ENCODE measurements at regions not wholly inside any gene's neighbourhood (a gene's known extent, or its start where the extent isn't known, plus 50 kb on each side); places are given as distances from the start of the nearest gene placed in this dataset.

DNA sequence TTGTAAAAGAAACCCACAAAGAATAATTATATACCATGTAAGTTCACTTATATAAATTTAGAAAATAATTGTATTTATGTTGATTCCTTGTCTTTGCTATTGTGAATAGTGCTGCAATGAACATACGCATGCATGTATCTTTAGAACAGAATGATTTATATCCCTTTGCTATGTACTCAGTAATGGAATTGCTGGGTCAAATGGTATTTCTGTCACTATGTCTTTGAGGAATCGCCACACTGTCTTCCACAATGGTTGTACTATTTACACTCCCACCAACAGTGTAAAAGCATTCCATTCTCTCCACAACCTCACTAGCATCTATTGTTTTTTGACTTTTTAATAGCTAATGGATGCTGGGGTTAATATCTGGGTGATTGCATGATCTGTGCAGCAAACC, 149.4 kb upstream of the CNTN3 start:
- 42 to 58% methylated on average over 2 of the region's 2 CpGs for WGBS, 2 donors
- H3K4me1 ChIP-seq (ENCODE audit: control insufficient read depth in 1 of 2, insufficient read depth in 2 of 2, low read length in 2 of 2) = no peaks in the 10 kb centered on the region
- ATAC-seq (ENCODE audit: low FRiP score) (no peak), DNase-seq (no peak)
- H3K27ac ChIP-seq (ENCODE audit: low read depth in 1 of 2, low read length in 2 of 2) = no peak overlapping the region
- H3K4me3 ChIP-seq (ENCODE audit: low read length in 2 of 2) = no peak overlapping the region
- H3K36me3 ChIP-seq (ENCODE audit: control insufficient read depth in 1 of 2, insufficient read depth in 2 of 2, low read length in 1 of 2) = no peaks in the 10 kb centered on the region
- intact Hi-C loops (cut with DNase I) = no loop called here
- H3K27me3 ChIP-seq (ENCODE audit: control insufficient read depth in 1 of 2, insufficient read depth in 2 of 2, low read length in 1 of 2) = no peaks in the 10 kb centered on the region
- H3K9me3 ChIP-seq (ENCODE audit: control insufficient read depth, low read length) = no peaks in the 10 kb centered on the region

DNA sequence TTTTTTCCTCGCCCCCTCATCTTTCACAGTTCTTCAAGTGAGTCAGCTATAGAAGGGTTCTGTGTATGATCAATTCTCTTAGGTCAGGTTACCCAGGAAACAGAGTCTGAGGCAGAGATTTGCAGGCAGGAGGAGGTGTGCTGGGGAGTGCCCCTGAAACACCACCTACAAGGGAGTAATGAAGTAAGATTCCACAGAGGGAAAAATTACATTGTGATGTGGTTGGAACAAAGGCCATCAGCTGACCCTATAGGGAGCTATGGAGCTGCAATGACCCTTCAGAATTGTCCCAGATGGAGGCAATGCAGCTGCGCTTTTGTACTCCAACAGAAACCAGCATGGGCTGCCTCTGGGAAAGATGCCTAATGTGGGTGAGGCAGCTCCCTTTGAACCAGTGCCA, 142.2 kb upstream of the CNTN3 start:
- WGBS, 2 donors = 31 to 57% methylated on average over 2 of the region's 2 CpGs
- no peak for ATAC-seq (ENCODE audit: low FRiP score)

DNA sequence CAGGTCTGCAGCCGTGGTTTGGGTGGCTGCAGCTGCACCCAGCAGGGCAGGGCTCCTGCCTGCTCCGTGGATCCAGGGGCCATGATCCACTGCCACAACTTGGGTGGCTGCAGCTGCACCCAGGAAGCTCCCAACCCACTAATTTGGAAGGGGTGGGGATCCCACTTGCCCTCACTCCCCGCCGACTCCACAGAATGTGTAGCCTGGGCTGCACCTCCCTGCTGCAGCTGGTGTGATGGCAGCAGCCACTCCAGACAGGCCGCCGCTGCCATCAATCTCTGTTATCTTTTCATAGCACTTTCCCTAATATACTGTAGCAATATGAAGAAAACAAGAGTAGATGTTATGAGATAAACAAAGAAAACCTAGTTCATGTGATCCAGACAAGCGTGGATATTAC, 137.8 kb upstream of the CNTN3 start:
- Histone ChIP-seq H3K27me3 (ENCODE audit: control insufficient read depth in 1 of 2, insufficient read depth in 2 of 2, low read length in 1 of 2) (no peaks in the 10 kb centered on the region), H3K9me3 (ENCODE audit: control insufficient read depth, low read length) (no peaks in the 10 kb centered on the region), H3K4me1 (ENCODE audit: control insufficient read depth in 1 of 2, insufficient read depth in 2 of 2, low read length in 2 of 2) (no peaks in the 10 kb centered on the region), H3K4me3 (ENCODE audit: low read length in 2 of 2) (no peak overlapping the region), H3K27ac (ENCODE audit: low read depth in 1 of 2, low read length in 2 of 2) (no peak overlapping the region), H3K36me3 (ENCODE audit: control insufficient read depth in 1 of 2, insufficient read depth in 2 of 2, low read length in 1 of 2) (no peaks in the 10 kb centered on the region)
- ATAC-seq (ENCODE audit: low FRiP score) = no peak
- intact Hi-C loops (cut with DNase I) = no loop called here
- WGBS, 2 donors = 84 to 92% methylated on average over 7 of the region's 7 CpGs
- peak in 1 of 2 donors; percentile 24 for DNase-seq

More for the DNA sequence above, 142.2 kb upstream of the CNTN3 start:
- Histone ChIP-seq H3K36me3 (ENCODE audit: control insufficient read depth in 1 of 2, insufficient read depth in 2 of 2, low read length in 1 of 2) (no peaks in the 10 kb centered on the region), H3K27ac (ENCODE audit: low read depth in 1 of 2, low read length in 2 of 2) (no peak overlapping the region), H3K9me3 (ENCODE audit: control insufficient read depth, low read length) (no peaks in the 10 kb centered on the region), H3K4me1 (ENCODE audit: control insufficient read depth in 1 of 2, insufficient read depth in 2 of 2, low read length in 2 of 2) (no peaks in the 10 kb centered on the region), H3K27me3 (ENCODE audit: control insufficient read depth in 1 of 2, insufficient read depth in 2 of 2, low read length in 1 of 2) (no peaks in the 10 kb centered on the region), H3K4me3 (ENCODE audit: low read length in 2 of 2) (no peak overlapping the region)
- intact Hi-C loops (cut with DNase I) = no loop called here
- DNase-seq = no peak

DNA sequence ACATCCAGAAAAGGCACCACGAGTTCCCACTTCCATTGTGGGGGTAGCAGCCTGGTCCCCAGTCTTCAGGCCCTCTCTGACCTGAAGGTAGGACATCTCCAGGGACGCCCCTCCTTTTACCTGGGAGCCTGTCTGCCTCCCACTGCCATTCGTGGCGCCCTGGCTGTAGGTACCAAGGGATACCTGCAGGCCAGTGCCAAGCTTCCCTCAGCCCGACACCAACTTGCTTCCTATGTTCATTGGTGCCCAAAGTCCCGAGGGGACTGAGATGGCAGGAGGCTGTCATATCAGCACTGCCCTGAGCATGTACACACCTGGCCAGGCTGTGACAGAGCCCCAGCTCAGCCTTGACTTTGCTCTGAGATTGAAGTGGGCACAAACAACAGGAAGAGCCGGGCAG, 137.3 kb upstream of the CNTN3 start:
- intact Hi-C loops (cut with DNase I) = no loop called here
- ATAC-seq (ENCODE audit: low FRiP score) (no peak), DNase-seq (peak in 1 of 2 donors; percentile 52)
- Histone ChIP-seq H3K4me3 (ENCODE audit: low read length in 2 of 2) (no peak overlapping the region), H3K27me3 (ENCODE audit: control insufficient read depth in 1 of 2, insufficient read depth in 2 of 2, low read length in 1 of 2) (no peaks in the 10 kb centered on the region), H3K4me1 (ENCODE audit: control insufficient read depth in 1 of 2, insufficient read depth in 2 of 2, low read length in 2 of 2) (no peaks in the 10 kb centered on the region), H3K27ac (ENCODE audit: low read depth in 1 of 2, low read length in 2 of 2) (no peak overlapping the region), H3K9me3 (ENCODE audit: control insufficient read depth, low read length) (no peaks in the 10 kb centered on the region), H3K36me3 (ENCODE audit: control insufficient read depth in 1 of 2, insufficient read depth in 2 of 2, low read length in 1 of 2) (no peaks in the 10 kb centered on the region)
- 78 to 89% methylated on average over 7 of the region's 7 CpGs for WGBS, 2 donors

DNA sequence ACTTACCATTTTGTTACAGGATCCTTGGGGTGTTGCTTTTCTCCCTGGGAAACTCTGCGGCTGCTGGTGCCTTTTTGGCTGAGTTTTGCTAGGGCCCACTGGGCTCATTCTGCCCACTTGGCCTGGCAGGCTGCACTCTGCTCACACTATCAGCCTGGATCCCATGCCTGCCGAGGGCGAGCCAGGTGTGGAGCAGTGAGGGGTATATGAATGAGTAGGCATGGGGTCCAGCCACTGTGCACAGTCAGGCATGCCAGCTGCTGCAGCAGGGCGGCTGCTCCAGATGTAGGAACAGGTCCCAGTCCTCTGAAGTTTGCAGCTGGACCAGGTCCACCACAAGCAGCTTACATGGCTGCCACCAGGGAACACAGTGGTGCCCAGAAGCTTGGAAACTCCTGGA, 136.4 kb upstream of the CNTN3 start:
- peaks cover 0 to 2% of the 10 kb centered on the region in 2 donors for H3K27me3 ChIP-seq (ENCODE audit: control insufficient read depth in 1 of 2, insufficient read depth in 2 of 2, low read length in 1 of 2)
- intact Hi-C loops (cut with DNase I) = no loop called here
- DNase-seq (peak in 1 of 2 donors; percentile 68), ATAC-seq (ENCODE audit: low FRiP score) (no peak)
- no peaks in the 10 kb centered on the region for H3K36me3 ChIP-seq (ENCODE audit: control insufficient read depth in 1 of 2, insufficient read depth in 2 of 2, low read length in 1 of 2)
- WGBS, 2 donors = 61 to 63% methylated on average over 4 of the region's 4 CpGs
- no peak overlapping the region for H3K4me3 ChIP-seq (ENCODE audit: low read length in 2 of 2)
- H3K4me1 ChIP-seq (ENCODE audit: control insufficient read depth in 1 of 2, insufficient read depth in 2 of 2, low read length in 2 of 2) = no peaks in the 10 kb centered on the region
- H3K27ac ChIP-seq (ENCODE audit: low read depth in 1 of 2, low read length in 2 of 2) = no peak overlapping the region
- no peaks in the 10 kb centered on the region for H3K9me3 ChIP-seq (ENCODE audit: control insufficient read depth, low read length)

DNA sequence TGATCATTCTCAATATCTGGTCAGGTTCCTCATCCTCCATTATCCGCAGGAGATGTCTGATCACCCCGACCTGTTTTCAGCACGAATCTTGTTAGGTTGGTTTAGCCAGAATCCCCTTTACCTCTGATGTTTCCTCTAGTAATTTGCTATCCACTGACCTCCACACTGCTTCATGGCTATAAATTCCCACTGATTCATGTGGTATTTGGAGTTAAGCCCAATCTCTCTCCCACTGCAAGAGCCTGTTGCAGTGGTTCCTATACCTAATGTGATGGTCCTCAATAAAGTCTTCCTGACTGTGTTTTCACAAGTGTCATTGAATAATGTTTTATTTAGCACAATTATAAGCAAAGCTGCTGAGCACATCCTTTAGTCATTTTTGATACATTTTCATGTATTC, 124.8 kb upstream of the CNTN3 start:
- H3K27me3 ChIP-seq (ENCODE audit: control insufficient read depth in 1 of 2, insufficient read depth in 2 of 2, low read length in 1 of 2) = no peaks in the 10 kb centered on the region
- no peak overlapping the region for H3K4me3 ChIP-seq (ENCODE audit: low read length in 2 of 2)
- DNase-seq (no peak), ATAC-seq (ENCODE audit: low FRiP score) (no peak)
- no peaks in the 10 kb centered on the region for H3K4me1 ChIP-seq (ENCODE audit: control insufficient read depth in 1 of 2, insufficient read depth in 2 of 2, low read length in 2 of 2)
- intact Hi-C loops (cut with DNase I) = no loop called here
- no peaks in the 10 kb centered on the region for H3K36me3 ChIP-seq (ENCODE audit: control insufficient read depth in 1 of 2, insufficient read depth in 2 of 2, low read length in 1 of 2)
- 87 to 93% methylated on average over 3 of the region's 3 CpGs for WGBS, 2 donors
- peaks cover 1% of the 10 kb centered on the region for H3K9me3 ChIP-seq (ENCODE audit: control insufficient read depth, low read length)
- H3K27ac ChIP-seq (ENCODE audit: low read depth in 1 of 2, low read length in 2 of 2) = no peak overlapping the region

DNA sequence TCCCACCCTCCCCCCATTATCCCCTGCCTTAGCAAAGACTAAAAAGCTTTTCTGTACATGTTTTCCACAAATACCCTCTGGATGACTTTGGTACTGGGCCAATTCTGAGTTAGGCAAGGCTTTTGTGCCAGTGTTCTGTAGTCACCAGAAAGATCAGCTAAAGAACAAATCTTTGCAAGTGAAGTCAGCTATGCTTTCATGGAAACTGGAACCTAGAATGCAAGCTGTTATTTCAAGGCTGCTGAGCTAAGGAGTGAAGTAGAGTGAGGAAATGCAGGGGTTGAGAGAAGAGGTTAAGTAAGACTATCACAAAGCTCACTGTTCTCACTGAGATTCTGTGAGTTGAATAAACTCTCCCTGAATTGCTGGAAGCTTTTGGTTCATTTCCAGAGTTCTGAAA, 107.8 kb upstream of the CNTN3 start:
- Histone ChIP-seq H3K36me3 (ENCODE audit: control insufficient read depth in 1 of 2, insufficient read depth in 2 of 2, low read length in 1 of 2) (no peaks in the 10 kb centered on the region), H3K4me1 (ENCODE audit: control insufficient read depth in 1 of 2, insufficient read depth in 2 of 2, low read length in 2 of 2) (no peaks in the 10 kb centered on the region), H3K27ac (ENCODE audit: low read depth in 1 of 2, low read length in 2 of 2) (no peak overlapping the region), H3K4me3 (ENCODE audit: low read length in 2 of 2) (no peak overlapping the region), H3K27me3 (ENCODE audit: control insufficient read depth in 1 of 2, insufficient read depth in 2 of 2, low read length in 1 of 2) (no peaks in the 10 kb centered on the region), H3K9me3 (ENCODE audit: control insufficient read depth, low read length) (no peaks in the 10 kb centered on the region)
- no peak for DNase-seq
- intact Hi-C loops (cut with DNase I) = no loop called here
- no peak for ATAC-seq (ENCODE audit: low FRiP score)

DNA sequence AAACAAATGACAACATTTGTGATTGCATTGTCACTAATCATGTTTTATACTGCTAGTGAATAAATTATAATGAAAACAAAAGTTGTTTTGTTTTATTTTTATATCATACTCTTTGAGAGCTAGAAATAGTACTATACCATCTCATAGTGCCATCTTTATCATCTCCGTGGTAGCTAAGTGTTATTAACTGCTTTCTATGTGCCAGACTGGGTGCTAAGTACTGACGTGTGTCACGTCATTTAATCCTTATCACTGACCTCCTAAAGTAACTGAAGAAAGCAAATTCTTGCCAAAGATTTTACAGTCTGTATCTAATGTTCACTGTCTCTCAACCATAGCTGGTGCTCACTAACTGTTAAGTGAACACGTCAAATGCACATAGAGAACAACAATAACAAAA, 99.5 kb upstream of the CNTN3 start:
- no peak overlapping the region for H3K27ac ChIP-seq (ENCODE audit: low read depth in 1 of 2, low read length in 2 of 2)
- no peaks in the 10 kb centered on the region for H3K27me3 ChIP-seq (ENCODE audit: control insufficient read depth in 1 of 2, insufficient read depth in 2 of 2, low read length in 1 of 2)
- no peak for ATAC-seq (ENCODE audit: low FRiP score)
- DNase-seq = no peak
- H3K4me1 ChIP-seq (ENCODE audit: control insufficient read depth in 1 of 2, insufficient read depth in 2 of 2, low read length in 2 of 2) = no peaks in the 10 kb centered on the region
- intact Hi-C loops (cut with DNase I) = no loop called here
- no peaks in the 10 kb centered on the region for H3K36me3 ChIP-seq (ENCODE audit: control insufficient read depth in 1 of 2, insufficient read depth in 2 of 2, low read length in 1 of 2)
- no peaks in the 10 kb centered on the region for H3K9me3 ChIP-seq (ENCODE audit: control insufficient read depth, low read length)
- H3K4me3 ChIP-seq (ENCODE audit: low read length in 2 of 2) = no peak overlapping the region
- 60 to 73% methylated on average over 4 of the region's 4 CpGs for WGBS, 2 donors

DNA sequence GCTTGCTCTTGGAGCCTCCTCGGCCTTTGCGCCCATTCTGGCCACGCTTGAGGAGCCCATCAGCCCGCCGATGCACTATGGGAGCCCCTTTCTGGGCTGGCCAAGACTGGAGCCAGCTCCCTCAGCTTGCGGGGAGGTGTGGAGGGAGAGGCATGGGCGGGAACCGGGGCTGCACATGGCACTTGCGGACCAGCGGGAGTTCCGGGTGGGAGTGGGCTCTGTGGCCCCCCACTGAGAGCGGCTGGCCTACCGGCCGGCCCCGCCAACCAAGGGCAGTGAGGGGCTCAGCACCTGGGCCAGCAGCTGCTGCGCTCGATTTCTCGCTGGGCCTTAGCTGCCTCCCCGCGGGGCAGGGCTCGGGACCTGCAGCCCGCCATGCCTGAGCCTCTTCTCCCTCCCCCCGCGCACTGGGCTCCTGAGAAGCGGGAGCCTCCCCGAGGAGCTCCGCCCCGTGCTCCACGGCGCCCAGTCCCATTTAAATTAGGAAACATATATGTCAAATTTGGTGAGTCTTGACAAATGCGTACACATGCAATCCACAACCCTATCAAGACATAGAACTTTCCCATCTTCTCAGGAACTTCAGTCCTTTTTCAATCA, 97.6 kb upstream of the CNTN3 start:
- Histone ChIP-seq H3K36me3 (ENCODE audit: control insufficient read depth in 1 of 2, insufficient read depth in 2 of 2, low read length in 1 of 2) (no peaks in the 10 kb centered on the region), H3K27me3 (ENCODE audit: control insufficient read depth in 1 of 2, insufficient read depth in 2 of 2, low read length in 1 of 2) (no peaks in the 10 kb centered on the region), H3K4me1 (ENCODE audit: control insufficient read depth in 1 of 2, insufficient read depth in 2 of 2, low read length in 2 of 2) (no peaks in the 10 kb centered on the region), H3K9me3 (ENCODE audit: control insufficient read depth, low read length) (no peaks in the 10 kb centered on the region), H3K4me3 (ENCODE audit: low read length in 2 of 2) (no peak overlapping the region), H3K27ac (ENCODE audit: low read depth in 1 of 2, low read length in 2 of 2) (no peak overlapping the region)
- intact Hi-C loops (cut with DNase I) = no loop called here
- WGBS, 2 donors = 94 to 95% methylated on average over 29 to 31 of the region's 31 CpGs
- peak; percentile 33 for ATAC-seq (ENCODE audit: low FRiP score)
- no peak for DNase-seq
